HepG2 (cell line): ENCODE measurements at regions not wholly inside any gene's neighbourhood (a gene's known extent, or its start where the extent isn't known, plus 50 kb on each side); places are given as distances from the start of the nearest gene placed in this dataset.

Experiments
- ATAC-seq: fragments of 200-7000 bp; cut with Tn5 transposase; 3 replicates; pipeline ENCODE4 v1.9.1; 2020; ENCODE audit warnings: mild to moderate bottlenecking, moderate library complexity
- BruUV-seq: library from RNA; stranded (reverse); fragments of 400-500 nt; replicated peaks from 2 replicates; lab custom pipeline; 2021; lab: Mats Ljungman, UMichigan
- CTCF ChIA-PET: fragments of 300-600 bp; formaldehyde crosslinking; extraction: SDS; loops from one replicate; lab custom pipeline; 2021; ENCODE audit warnings: low total read pairs, inconsistent platforms, low intra/inter-chr PET ratio; lab: Yijun Ruan, JAX
- POLR2A ChIA-PET: fragments of 350-600 bp; sonication (Branson Sonifier 250); formaldehyde crosslinking; loops from one replicate; lab custom pipeline; 2020; ENCODE audit warnings: antibody characterized with exemption, inconsistent platforms; lab: Yijun Ruan, JAX
- DNase-seq: peaks from one replicate; pipeline ENCODE4 v3.0.0-alpha.2; 2015; ENCODE audit warnings: low spot score
- FAIRE-seq: peaks from 3 replicates; lab custom pipeline; 2011; peaks lifted over from hg19 to GRCh38; lab: Jason Lieb, UNC
- H2AFZ ChIP-seq: one replicate; pipeline ENCODE4 v1.6.1; 2011; ENCODE audit warnings: low read length, inconsistent platforms
- H3K27ac ChIP-seq: fragments of 300-600 bp; 3 replicates; pipeline ENCODE4 v1.8.0; 2011; ENCODE audit warnings: mixed run types, mild to moderate bottlenecking, mixed read lengths, low read length, inconsistent platforms; ENCODE audit not compliant: insufficient read depth; ENCODE audit errors: extremely low read length
- H3K27me3 ChIP-seq, 2 experiments: fragments of 200-600 bp in 1 of 2; 2 replicates in 1 of 2; 3 replicates in 1 of 2; pipeline versions ENCODE4 v1.6.0 to v1.8.0; 2011; ENCODE audit warnings: low read length in 2 of 2, mild to moderate bottlenecking in 2 of 2, moderate library complexity in 2 of 2, inconsistent platforms in 1 of 2; ENCODE audit not compliant: insufficient read depth in 2 of 2, control insufficient read depth in 1 of 2
- H3K36me3 ChIP-seq, 2 experiments: fragments of 200-600 bp in 1 of 2; replicated peaks in 1 of 2; 2 replicates in 1 of 2; 3 replicates in 1 of 2; pipeline versions ENCODE4 v1.5.1 to v1.8.0; 2011; ENCODE audit warnings: low read length in 2 of 2, inconsistent platforms in 1 of 2; ENCODE audit not compliant: insufficient read depth in 2 of 2, control insufficient read depth in 1 of 2
- H3K4me1 ChIP-seq: 2 replicates; pipeline ENCODE4 v1.5.1; 2012; ENCODE audit warnings: low read length, inconsistent platforms; ENCODE audit not compliant: insufficient read depth
- H3K4me2 ChIP-seq: 2 replicates; pipeline ENCODE4 v1.6.0; 2011; ENCODE audit warnings: low read depth, low read length, inconsistent platforms
- H3K4me3 ChIP-seq, 3 experiments: fragments of 200-600 bp in 1 of 3; sonication (generic), shearing (Covaris generic) in 1 of 3; replicated peaks in 1 of 3; 2 replicates each; pipeline ENCODE4 v1.5.1; 2011 to 2016; ENCODE audit warnings: low read length in 3 of 3, inconsistent platforms in 2 of 3, low read depth in 2 of 3, mild to moderate bottlenecking in 2 of 3, control low read depth in 1 of 3, mixed read lengths in 1 of 3; ENCODE audit not compliant: insufficient read depth in 1 of 3
- H3K79me2 ChIP-seq: one replicate; pipeline ENCODE4 v1.6.1; 2011; ENCODE audit warnings: low read length, inconsistent platforms; ENCODE audit not compliant: insufficient read depth
- H3K9ac ChIP-seq: 2 replicates; pipeline ENCODE4 v1.6.0; 2011; ENCODE audit warnings: mild to moderate bottlenecking, low read depth, low read length, inconsistent platforms; ENCODE audit not compliant: insufficient read depth
- H3K9me3 ChIP-seq: 2 replicates; pipeline ENCODE4 v1.5.1; 2012; ENCODE audit warnings: mild to moderate bottlenecking, low read length
- H4K20me1 ChIP-seq: 2 replicates; pipeline ENCODE4 v1.6.0; 2011; ENCODE audit warnings: inconsistent platforms, mild to moderate bottlenecking, low read length, moderate library complexity; ENCODE audit not compliant: insufficient read depth
- AGO1 ChIP-seq: fragments of 200-400 bp; formaldehyde crosslinking; IDR thresholded peaks from 2 replicates; pipeline ENCODE4 v1.6.1; 2017; ENCODE audit warnings: mild to moderate bottlenecking, low read depth, low read length, moderate library complexity; ENCODE audit not compliant: poor library complexity, severe bottlenecking
- AHDC1 ChIP-seq: sonication (generic); formaldehyde crosslinking; IDR thresholded peaks from 2 replicates; pipeline ENCODE4 v1.5.1; 2020; ENCODE audit warnings: mild to moderate bottlenecking, missing genetic modification reagents, borderline replicate concordance
- GPBP1L1 ChIP-seq: sonication (generic); formaldehyde crosslinking; IDR thresholded peaks from 2 replicates; pipeline ENCODE4 v1.5.0; 2020; ENCODE audit warnings: mild to moderate bottlenecking, missing genetic modification reagents
- ISL2 ChIP-seq: sonication (generic); formaldehyde crosslinking; IDR thresholded peaks from 2 replicates; pipeline ENCODE4 v1.5.0; 2020; ENCODE audit warnings: missing genetic modification reagents
- RFXANK ChIP-seq: IDR thresholded peaks from 2 replicates; pipeline ENCODE4 v1.6.1; 2016
- ZSCAN25 ChIP-seq: sonication (generic); formaldehyde crosslinking; IDR thresholded peaks from 2 replicates; pipeline ENCODE4 v1.8.0; 2022; ENCODE audit warnings: mild to moderate bottlenecking, missing genetic modification reagents
- WGBS: methylation state at CpG from one replicate; pipeline ENCODE4 v1.1.6; 2017; ENCODE audit warnings: low lambda C conversion rate; 5-methylcytosine and 5-hydroxymethylcytosine counted together
- in situ Hi-C: cut with HindIII; loops from 2 replicates; pipeline ENCODE4 v1.10.0; 2017; ENCODE audit warnings: low pct_unique_long_range_greater_than_20kb; ENCODE audit not compliant: extremely low pct_ligation_motif_present
- intact Hi-C: fragments of 100-400 bp; cut with micrococcal nuclease; formaldehyde crosslinking; loops from one replicate; pipeline ENCODE4 v1.10.0; 2022; ENCODE audit not compliant: unreplicated experiment

DNA sequence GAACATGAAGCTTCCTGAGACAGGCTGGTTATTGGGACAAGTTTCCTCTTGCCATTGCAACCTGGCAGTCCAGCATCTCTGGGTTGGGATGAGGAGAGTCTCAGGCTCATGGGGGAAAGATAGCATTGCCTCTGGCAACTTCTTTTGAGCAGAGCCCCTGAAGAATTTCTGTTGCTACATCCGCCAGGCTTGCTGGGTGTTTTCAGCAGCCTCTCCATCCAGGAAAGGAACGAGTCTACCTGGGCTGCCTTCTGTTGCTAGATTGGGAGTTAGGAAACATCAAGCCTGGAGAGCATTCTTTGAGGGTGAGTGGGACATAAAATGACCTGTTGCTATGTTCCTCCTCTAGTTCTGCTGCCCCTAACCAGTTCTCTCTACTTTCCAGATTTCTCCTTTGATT, 313.5 kb downstream of the RFPL4B start:
- intact Hi-C loops = no loop called here
- Histone ChIP-seq H3K9me3 (no peaks in the 10 kb centered on the region), H3K27ac (no peak overlapping the region), H3K4me1 (no peaks in the 10 kb centered on the region), H3K36me3 (no peaks in the 10 kb centered on the region), H4K20me1 (no peaks in the 10 kb centered on the region), H3K79me2 (no peaks in the 10 kb centered on the region), H3K9ac (no peak overlapping the region), H3K27me3 (no peaks in the 10 kb centered on the region), H3K4me2 (no peak overlapping the region), H3K4me3 (no peak overlapping the region), H2AFZ (no peak overlapping the region)
- in situ Hi-C loops = no loop called here
- ChIA-PET CTCF (no interaction called here), POLR2A (no interaction called here)
- TF ChIP-seq AGO1 (no peak), ZSCAN25 (no peak), ISL2 (CRISPR knock-in tag) (no peak), RFXANK (CRISPR knock-in tag) (no peak), AHDC1 (CRISPR knock-in tag) (no peak), GPBP1L1 (CRISPR knock-in tag) (no peak)
- no TSS peak for BruUV-seq
- DNase-seq = no peak
- ATAC-seq = no peak
- no peak for FAIRE-seq
- WGBS = 29% methylated on average over 1 of the region's 2 CpGs
